Stimulated activated CD8-positive, alpha-beta memory T cell treated with anti-CD3 and anti-CD28 coated beads, Interleukin-4, amount 100 ng/mL, for 48 hours (primary cell): ENCODE measurements at regions not wholly inside any gene's neighbourhood (a gene's known extent, or its start where the extent isn't known, plus 50 kb on each side); places are given as distances from the start of the nearest gene placed in this dataset.
"Not testable (repeated sequence)": the region's sequence is repeated elsewhere in the genome, so short reads cannot be mapped to it uniquely, and the experiment has no call there.

Source experiments
- DNase-seq: peaks from one replicate; pipeline ENCODE4 v3.0.0-alpha.2; 2020

- DNase-seq = no peak
Observed at GRCh38 chr3:35216501-35217266, 422.6 kb upstream of the ARPP21 start.

- DNase-seq = no peak
Observed at GRCh38 chr3:35223632-35224394, 415.5 kb upstream of the ARPP21 start.

GRCh38 chr3:35224565-35225295, 414.6 kb upstream of the ARPP21 start:
- no peak for DNase-seq

- DNase-seq = no peak
Observed at GRCh38 chr3:35241236-35241635, 398.1 kb upstream of the ARPP21 start.

- DNase-seq = no peak
Observed at GRCh38 chr3:35254917-35255316, 384.4 kb upstream of the ARPP21 start.

- DNase-seq = no peak
Observed at GRCh38 chr3:35257641-35258040, 381.7 kb upstream of the ARPP21 start.

GRCh38 chr3:35262406-35262805, 376.9 kb upstream of the ARPP21 start:
- no peak for DNase-seq

- DNase-seq = no peak
Observed at GRCh38 chr3:35263477-35263876, 375.8 kb upstream of the ARPP21 start.

- not testable (repeated sequence) for DNase-seq
Observed at GRCh38 chr3:35266065-35266464, 373.3 kb upstream of the ARPP21 start.

GRCh38 chr3:35275768-35276167, 363.6 kb upstream of the ARPP21 start:
- DNase-seq = no peak

- no peak for DNase-seq
Observed at GRCh38 chr3:35276568-35276967, 362.8 kb upstream of the ARPP21 start.

GRCh38 chr3:35291471-35292236, 347.7 kb upstream of the ARPP21 start:
- DNase-seq = no peak

GRCh38 chr3:35292568-35292967, 346.8 kb upstream of the ARPP21 start:
- no peak for DNase-seq

GRCh38 chr3:35295906-35296305, 343.4 kb upstream of the ARPP21 start:
- no peak for DNase-seq

- no peak for DNase-seq
Observed at GRCh38 chr3:35296533-35296932, 342.8 kb upstream of the ARPP21 start.

- DNase-seq = not testable (repeated sequence)
Observed at GRCh38 chr3:35296944-35297343, 342.4 kb upstream of the ARPP21 start.

GRCh38 chr3:35305406-35305805, 333.9 kb upstream of the ARPP21 start:
- no peak for DNase-seq

- DNase-seq = no peak
Observed at GRCh38 chr3:35307296-35307695, 332.0 kb upstream of the ARPP21 start.

- DNase-seq = not testable (repeated sequence)
Observed at GRCh38 chr3:35316841-35317240, 322.5 kb upstream of the ARPP21 start.

- no peak for DNase-seq
Observed at GRCh38 chr3:35320646-35321407, 318.5 kb upstream of the ARPP21 start.

- no peak for DNase-seq
Observed at GRCh38 chr3:35322070-35322469, 317.3 kb upstream of the ARPP21 start.

GRCh38 chr3:35335703-35336102, 303.6 kb upstream of the ARPP21 start:
- no peak for DNase-seq
